Epithelial cell of prostate (primary cell): ENCODE measurements at regions not wholly inside any gene's neighbourhood (a gene's known extent, or its start where the extent isn't known, plus 50 kb on each side); places are given as distances from the start of the nearest gene placed in this dataset.

ENCODE experiments used
- DNase-seq: peaks from one replicate; pipeline ENCODE4 v3.0.0-alpha.2; 2011; ENCODE audit warnings: low read depth, low spot score
- H3K27ac ChIP-seq: fragments of 450-650 bp; 2 replicates; pipeline ENCODE4 v1.5.1; 2017; ENCODE audit warnings: mild to moderate bottlenecking

- no peak for DNase-seq
- H3K27ac ChIP-seq = no peak overlapping the region
Observed at GRCh38 chr11:113531083-113531482, 55.9 kb upstream of the DRD2 start.

- no peak for DNase-seq
- H3K27ac ChIP-seq = peak overlapping the region; percentile 12
Observed at GRCh38 chr11:113529606-113530005, 54.4 kb upstream of the DRD2 start.

GRCh38 chr11:113528982-113529381 lies 53.8 kb upstream of the DRD2 start:
- peak overlapping the region; percentile 12 for H3K27ac ChIP-seq
- DNase-seq = no peak

GRCh38 chr11:113526521-113526920 lies 51.3 kb upstream of the DRD2 start:
- no peak overlapping the region for H3K27ac ChIP-seq
- no peak for DNase-seq
